ENCODE measurements at regions not wholly inside any gene's neighbourhood (a gene's known extent, or its start where the extent isn't known, plus 50 kb on each side); places are given as distances from the start of the nearest gene placed in this dataset.
"Not testable (repeated sequence)": the region's sequence is repeated elsewhere in the genome, so short reads cannot be mapped to it uniquely, and the experiment has no call there.

DNA sequence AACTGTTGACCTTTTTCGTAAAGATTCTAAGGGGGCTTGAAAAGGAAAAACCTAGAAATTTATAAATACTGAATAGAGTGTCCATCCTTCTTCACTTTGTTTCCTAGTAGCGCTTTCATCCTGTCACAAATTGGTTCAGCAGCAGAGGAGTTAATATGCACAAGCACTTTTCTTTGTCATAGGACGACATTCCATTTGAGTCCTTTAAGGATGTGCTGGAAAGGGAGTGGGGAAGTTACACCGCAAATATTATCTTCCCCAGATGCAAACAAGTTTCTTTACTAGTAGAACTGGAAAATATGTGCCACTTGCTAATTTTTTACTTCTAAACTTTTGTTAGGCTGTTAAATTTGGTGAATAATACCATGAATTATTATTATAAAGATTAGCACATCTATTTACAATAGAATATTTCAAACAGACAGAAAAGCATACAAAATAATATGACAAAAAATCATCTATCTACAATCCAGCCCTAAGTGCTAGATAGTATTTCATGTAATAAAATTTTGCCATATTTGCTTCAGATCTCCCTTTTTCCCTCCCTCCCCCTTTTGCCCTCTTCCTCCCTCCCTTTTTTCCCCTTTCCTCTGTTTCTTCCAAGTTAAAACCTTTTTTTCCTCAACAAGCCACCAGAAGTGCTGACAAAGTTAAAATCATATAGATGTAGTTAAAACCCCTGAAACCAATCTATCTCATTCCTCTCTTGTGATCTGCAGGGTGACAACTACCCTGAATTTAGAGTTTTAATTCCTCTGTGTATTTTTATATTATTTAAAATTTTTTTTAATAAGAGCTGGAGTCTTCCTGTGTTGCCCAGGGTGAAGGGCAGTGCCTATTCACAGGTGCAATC is 50.5 kb upstream of the MAP4K3 start:
- peak; percentile 65 for FAIRE-seq

- no peak for FAIRE-seq
Observed at GRCh38 chr2:39488450-39488849, 51.4 kb upstream of the MAP4K3 start.

DNA sequence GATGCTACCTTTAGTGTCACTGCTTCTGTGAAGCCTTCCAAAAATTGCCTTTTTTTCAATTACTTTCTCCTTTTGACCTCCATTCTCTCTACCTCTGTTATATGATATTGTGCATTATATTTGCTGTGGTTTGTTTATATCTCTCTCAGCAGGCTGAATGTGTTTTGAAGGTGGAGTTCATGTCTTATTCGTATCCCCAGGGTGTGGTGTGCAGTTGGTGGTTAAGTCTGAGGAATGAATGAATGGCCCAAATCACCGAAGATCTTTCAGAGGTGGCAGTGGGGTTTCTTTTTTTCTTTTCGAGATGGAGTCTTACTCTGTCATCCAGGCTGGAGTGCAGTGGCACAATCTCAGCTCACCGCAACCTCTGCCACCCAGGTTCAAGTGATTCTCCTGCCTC is 53.5 kb upstream of the MAP4K3 start:
- no peak for FAIRE-seq

DNA sequence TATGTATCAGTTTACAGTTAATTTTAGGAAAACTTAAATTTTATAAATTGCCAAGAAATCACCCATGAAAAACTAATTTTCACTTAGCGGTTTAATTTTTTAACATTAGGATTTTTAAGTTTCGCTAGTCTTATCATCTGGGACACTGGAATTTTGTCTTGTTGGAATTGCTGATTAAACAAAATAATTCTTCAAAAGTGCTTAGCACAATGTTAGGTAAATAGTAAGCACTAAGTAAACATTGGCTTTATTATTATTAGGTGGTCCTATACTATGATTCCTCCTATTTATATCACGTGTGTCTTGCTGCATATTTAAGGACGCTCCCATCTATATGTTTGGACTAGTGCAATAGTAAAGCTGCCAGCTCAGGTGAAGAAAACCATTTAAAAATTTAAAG is 54.6 kb upstream of the MAP4K3 start:
- FAIRE-seq: no peak

GRCh38 chr2:39492095-39492590 is 55.1 kb upstream of the MAP4K3 start:
- no peak for FAIRE-seq

- no peak for FAIRE-seq
Observed at GRCh38 chr2:39492716-39493115, 55.6 kb upstream of the MAP4K3 start.

DNA sequence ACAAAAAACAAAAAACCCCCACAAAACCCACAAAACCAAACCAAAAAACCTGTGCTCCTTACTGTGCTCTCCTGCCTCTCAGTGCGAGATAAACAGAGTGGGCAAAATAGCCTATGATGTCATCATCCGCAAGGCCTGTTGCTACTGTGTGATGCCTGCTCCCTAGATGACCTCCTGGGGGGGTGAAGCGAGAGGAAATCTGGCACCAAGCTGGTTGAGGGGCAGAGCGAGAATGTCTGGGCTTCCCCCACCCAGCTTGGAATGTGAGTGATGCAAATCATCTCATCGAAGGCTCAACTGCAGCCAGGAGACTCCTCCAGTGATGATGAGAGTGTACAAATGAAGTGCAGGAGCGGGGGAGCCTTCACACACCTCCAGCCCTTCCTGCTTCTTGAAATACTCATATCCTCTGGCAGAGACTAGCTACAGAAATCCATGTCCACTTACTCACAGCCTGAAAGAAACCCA is 57.7 kb upstream of the MAP4K3 start:
- no peak for FAIRE-seq

DNA sequence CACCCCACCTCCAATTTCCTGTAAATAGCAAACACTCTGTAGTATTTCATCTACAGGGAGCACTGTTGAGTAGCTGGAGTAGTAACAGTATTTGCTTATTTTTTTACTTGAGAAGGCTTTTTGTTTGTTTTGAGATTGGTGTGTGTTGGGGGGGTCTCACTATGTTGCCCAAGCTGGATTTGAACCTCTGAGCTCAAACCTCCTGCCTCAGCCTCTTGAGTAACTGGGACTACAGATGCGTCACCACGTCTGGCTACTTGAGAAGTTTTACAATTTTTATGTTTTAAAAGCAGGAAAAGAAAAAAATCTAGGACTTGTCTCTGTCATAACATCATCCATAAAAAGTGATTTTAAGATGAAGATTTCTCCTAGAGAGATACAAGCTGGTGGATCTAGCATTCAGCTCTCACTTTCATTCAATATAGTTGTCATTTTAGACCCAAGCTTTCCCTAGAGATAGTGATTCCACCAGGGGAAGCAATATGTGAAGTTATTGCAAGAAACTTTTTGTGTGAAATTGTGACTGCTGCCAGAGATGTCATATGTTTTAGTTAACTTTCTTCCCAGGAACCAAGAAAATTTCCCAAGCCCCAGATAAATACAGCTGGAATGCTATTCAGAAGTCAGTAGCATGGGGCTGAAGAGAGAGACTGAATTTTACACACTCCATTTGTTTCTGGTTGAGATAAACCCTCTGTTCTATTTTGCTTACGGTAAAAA is 60.2 kb upstream of the MAP4K3 start:
- no peak for FAIRE-seq

DNA sequence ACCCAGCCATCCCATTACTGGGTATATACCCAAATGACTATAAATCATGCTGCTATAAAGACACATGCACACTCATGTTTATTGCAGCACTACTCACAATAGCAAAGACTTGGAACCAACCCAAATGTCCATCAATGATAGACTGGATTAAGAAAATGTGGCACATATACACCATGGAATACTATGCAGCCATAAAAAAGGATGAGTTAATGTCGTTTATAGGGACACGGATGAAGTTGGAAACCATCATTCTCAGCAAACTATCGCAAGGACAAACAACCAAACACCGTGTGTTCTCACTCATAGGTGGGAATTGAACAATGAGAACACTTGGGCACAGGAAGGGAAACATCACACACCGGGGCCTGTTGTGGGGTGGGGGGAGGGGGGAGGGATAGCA is 61.1 kb upstream of the MAP4K3 start:
- FAIRE-seq: not testable (repeated sequence)

GRCh38 chr2:39498786-39499185 is 61.7 kb upstream of the MAP4K3 start:
- no peak for FAIRE-seq

DNA sequence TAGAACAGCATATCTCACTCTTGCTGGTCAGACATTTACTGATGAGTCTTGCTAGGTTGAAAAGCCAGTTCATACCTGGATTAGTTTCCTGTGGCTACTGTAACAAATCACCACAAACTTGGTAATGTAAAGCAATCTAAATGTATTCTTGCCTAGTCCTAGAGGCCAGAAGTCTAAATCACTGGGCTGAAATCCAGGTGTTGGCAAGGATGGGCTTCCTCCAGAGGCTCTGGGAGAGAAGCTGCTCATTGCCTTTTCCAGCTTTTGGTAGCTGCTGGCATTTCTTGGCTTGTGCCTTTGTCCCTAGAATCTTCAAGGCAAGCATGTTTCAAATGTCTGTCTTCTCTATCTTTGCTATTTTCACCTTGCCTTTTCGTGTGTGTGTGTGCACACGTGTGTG is 62.3 kb upstream of the MAP4K3 start:
- no peak for FAIRE-seq

DNA sequence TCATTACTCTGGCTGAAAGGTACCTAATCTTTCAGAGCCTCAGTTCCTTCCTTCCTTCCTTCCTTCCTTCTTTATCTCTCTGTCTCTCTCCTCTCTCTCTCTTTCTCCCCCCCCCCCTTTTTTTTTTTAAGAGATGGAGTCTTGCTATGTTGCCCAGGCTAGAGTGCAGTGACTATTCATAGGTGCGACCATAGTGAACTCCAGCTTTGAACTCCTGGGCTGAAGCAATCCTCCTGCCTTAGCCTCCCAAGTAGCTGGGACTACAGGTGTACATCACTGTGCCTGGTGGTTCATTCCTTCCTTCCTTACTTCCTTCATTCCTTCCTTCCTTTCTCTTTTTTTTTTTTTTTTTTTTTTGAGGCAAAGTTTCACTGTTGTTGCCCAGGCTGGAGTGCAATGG is 64.3 kb upstream of the MAP4K3 start:
- no peak for FAIRE-seq

DNA sequence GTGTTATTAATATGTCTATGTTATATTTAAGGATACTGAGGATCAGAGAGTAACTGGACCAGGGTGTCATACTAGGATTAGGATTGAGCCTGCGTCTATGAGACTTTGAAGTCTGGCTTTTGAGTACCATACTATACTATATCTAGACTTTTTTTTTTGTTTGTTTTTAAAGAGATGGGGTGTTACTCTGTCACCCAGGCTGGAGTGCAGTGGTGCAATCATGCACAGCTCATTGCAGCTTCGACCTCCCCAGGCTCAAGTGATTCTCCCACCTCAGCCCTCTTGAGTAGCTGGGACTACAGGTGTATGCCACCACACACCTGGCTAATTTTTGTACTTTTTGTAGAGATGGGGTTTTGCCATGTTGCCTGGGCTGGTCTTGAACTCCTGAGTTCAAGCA is 66.2 kb upstream of the MAP4K3 start:
- no peak for FAIRE-seq

DNA sequence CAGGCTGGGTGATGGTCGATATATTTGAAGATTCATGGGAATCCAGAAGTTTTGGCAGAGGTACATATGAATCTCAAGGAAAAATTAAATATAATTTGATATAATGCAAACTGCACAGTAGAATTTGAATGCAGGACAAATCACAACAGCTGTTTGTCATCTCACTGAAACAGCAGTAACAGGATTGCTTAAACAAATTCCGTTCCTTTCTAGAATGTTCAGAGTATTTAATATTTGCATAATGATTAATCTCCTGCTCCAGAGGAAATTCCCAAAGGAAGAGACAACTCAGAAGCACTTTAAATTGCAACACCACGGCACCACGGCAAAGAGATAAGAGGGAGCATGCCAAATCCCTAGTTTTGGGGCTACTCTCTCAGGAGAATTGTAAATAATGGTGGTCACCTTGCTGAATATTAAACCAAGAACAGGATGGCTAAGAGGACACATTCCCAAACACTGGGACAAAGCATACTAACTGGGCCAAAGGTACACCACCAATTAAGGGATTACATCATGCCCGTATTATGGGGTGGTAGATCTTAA is 67.8 kb upstream of the MAP4K3 start:
- no peak for FAIRE-seq

DNA sequence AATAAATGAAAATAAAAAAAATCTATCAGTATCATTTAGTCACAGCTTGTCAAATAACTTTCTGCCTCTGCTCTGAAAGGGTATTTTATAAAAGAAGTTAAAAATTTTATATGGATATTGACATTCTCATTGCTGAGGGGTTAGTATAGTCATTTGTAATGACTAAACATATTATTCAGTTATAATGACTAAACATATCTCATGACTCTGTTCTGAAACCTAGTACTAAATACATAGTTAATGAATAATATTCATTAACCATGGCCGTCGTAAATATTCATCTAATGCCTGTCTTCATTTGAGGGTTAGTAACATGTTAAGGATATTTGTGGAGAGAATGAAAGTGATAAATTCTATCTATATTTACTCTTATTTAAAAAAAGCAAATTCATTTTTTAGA is 69.1 kb upstream of the MAP4K3 start:
- no peak for FAIRE-seq

- FAIRE-seq: no peak
Observed at GRCh38 chr2:39508198-39508597, 71.1 kb upstream of the MAP4K3 start.

GRCh38 chr2:39510140-39510539 is 73.1 kb upstream of the MAP4K3 start:
- no peak for FAIRE-seq

- no peak for FAIRE-seq
Observed at GRCh38 chr2:39511219-39511604, 74.1 kb upstream of the MAP4K3 start.

DNA sequence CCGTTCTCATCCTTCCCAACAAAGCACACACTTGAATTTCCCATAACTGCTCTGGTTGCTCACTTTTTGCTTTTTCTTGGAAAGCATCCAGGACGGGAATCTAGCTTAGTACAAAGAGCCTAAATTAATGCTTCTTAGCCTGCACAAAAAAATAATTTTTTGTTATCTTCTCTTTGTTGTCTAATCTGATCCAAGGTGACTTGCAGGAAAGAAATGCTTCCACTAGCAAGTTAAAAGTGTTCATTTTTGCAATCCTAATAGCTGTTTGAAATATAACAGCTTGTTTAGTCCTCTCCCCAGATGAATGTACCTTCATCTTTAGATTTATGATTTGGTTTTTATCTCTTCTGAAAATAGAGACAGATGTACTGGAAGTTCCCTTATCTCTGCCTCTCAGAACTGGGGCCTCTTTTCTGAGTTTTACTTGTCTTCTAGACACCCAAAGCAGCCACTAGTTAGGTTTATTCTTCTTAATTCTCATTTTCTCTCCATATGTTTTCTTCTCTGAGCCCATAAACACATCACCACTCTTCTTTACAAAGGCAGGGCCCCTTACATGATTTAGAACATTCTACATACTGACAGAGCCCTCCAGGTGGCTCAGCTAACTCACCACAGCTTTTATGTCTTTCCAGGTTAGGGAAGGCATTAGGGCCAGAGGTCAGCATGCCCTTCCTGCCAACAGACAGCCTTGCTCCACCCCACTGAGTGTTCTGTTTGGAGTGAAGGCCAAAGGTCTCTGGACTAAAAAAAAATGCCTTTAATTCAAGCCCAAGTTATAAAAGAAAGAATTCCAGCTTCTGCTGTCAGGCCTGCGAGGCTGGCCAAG is 74.7 kb upstream of the MAP4K3 start:
- FAIRE-seq: no peak

DNA sequence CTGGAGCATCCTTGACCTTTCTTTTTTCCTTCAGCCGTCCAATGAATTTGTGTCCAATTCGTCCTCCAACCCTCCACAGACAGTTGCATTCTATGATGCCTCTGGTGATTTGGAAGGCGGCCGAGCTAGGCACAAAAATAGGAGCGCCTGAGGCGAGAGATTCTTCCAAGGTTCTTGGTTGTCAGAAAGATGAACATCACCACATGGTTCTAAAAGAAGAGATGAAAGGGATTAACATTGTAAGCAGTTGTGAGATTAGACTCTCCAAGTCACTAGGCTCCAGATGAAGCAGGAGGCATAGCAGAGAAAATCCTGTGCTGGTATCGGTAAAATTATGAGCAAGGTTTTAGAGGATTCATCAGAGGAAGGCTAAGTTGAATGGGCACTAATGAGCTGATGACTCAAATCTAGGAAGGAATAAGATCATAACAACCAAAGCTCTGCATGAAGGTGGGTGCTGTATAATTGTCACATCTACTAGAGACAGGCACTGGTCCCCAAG is 75.4 kb upstream of the MAP4K3 start:
- peak; percentile 90 for FAIRE-seq

GRCh38 chr2:39512941-39513340 is 75.9 kb upstream of the MAP4K3 start:
- FAIRE-seq: peak; percentile 39

- FAIRE-seq: peak; percentile 94
Observed at GRCh38 chr2:39513641-39514094, 76.6 kb upstream of the MAP4K3 start.

GRCh38 chr2:39514825-39515224 is 77.7 kb upstream of the MAP4K3 start:
- FAIRE-seq: no peak
